HAP-1 (cell line): ENCODE measurements at regions not wholly inside any gene's neighbourhood (a gene's known extent, or its start where the extent isn't known, plus 50 kb on each side); places are given as distances from the start of the nearest gene placed in this dataset.

ENCODE experiments used
- DNase-seq, 2 experiments: peaks; one replicate each; pipeline ENCODE4 v3.0.0-alpha.2; 2016 to 2020; ENCODE audit warnings: low spot score in 2 of 2
- H3K27me3 ChIP-seq: fragments of 250-450 bp; sonication (Bioruptor Pico); 2 replicates; pipeline ENCODE4 v1.5.1; 2020; ENCODE audit warnings: low read depth, mild to moderate bottlenecking, moderate library complexity
- H3K36me3 ChIP-seq: fragments of 250-450 bp; sonication (Bioruptor Pico); replicated peaks from 2 replicates; pipeline ENCODE4 v1.5.1; 2020; ENCODE audit warnings: mild to moderate bottlenecking
- H3K4me1 ChIP-seq: fragments of 250-450 bp; sonication (Bioruptor Pico); 2 replicates; pipeline ENCODE4 v1.5.1; 2020; ENCODE audit warnings: mild to moderate bottlenecking
- H3K4me3 ChIP-seq: fragments of 250-450 bp; sonication (Bioruptor Pico); 2 replicates; pipeline ENCODE4 v1.5.1; 2020; ENCODE audit warnings: mild to moderate bottlenecking, moderate library complexity
- H3K9me3 ChIP-seq: fragments of 250-450 bp; sonication (Bioruptor Pico); 2 replicates; pipeline ENCODE4 v1.5.1; 2020; ENCODE audit warnings: mild to moderate bottlenecking, moderate library complexity
- in situ Hi-C: fragments of 300-500 bp; cut with MboI; formaldehyde crosslinking; loops from 3 replicates; pipeline ENCODE4 v1.14.3; 2020; ENCODE audit warnings: low sequenced_read_pairs, inconsistent platforms, mixed read lengths

DNA sequence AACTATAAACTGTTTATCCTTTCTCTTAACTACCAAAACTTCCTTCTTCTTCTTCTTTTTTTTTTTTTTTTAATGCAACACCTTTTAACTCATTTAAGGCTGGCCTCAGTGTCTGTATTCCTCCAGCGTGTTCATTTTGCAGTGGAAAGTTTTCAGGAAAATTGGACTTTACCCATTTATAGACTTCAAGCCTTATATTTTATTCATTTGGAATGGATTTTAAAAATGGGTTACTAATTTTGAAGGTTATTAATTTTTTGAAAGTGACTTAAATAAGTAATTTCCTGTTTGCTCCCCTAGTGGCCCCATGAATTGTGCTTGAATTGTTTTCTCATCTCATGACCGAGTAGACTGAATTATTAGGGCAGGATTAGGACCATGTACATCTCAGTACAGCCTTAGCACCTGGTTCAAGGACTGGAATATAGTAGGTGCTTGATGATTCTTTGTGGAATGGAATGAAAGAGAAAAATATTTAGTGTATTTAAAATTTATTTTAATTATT lies 282.7 kb downstream of the ANKRD50 start:
- Histone ChIP-seq H3K9me3 (no peaks in the 10 kb centered on the region), H3K36me3 (no peaks in the 10 kb centered on the region), H3K4me1 (no peaks in the 10 kb centered on the region), H3K27me3 (no peaks in the 10 kb centered on the region), H3K4me3 (no peak overlapping the region)
- in situ Hi-C loops, result no loop called here
- DNase-seq, result no peak

DNA sequence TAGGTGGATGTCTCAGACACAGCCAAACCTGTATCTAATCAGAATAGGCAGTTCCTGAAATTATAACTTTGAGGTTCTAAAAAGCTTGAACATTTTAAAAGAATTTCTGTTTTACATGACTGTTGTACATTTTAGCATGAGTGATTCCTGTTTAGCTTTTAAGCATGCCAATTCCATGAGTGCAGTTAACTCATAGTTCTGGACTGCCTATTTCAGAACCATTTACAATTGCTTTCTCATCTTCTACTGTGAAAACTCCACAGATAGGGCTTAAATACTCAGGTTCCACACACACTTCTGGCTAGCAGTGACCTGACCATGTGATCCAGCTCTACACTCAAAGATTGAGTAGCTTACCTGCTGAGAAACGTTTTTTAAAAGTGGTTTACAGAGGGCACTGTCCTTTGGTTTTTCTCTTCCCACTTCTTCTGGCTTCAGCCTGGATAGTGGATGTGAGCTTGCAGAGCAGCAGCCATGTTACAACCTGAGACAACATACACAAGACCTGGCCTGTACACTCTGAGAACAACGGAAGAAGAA lies 280.8 kb downstream of the ANKRD50 start:
- Histone ChIP-seq H3K9me3 (no peaks in the 10 kb centered on the region), H3K4me1 (no peaks in the 10 kb centered on the region), H3K27me3 (no peaks in the 10 kb centered on the region), H3K4me3 (no peak overlapping the region), H3K36me3 (no peaks in the 10 kb centered on the region)
- no peak for DNase-seq
- in situ Hi-C loops, result no loop called here

- Histone ChIP-seq H3K27me3 (no peaks in the 10 kb centered on the region), H3K9me3 (no peaks in the 10 kb centered on the region), H3K4me3 (no peak overlapping the region), H3K36me3 (no peaks in the 10 kb centered on the region), H3K4me1 (no peaks in the 10 kb centered on the region)
- no peak for DNase-seq
- in situ Hi-C loops, result no loop called here
Measured at GRCh38 chr4:124432500-124432899, 280.0 kb downstream of the ANKRD50 start.

DNA sequence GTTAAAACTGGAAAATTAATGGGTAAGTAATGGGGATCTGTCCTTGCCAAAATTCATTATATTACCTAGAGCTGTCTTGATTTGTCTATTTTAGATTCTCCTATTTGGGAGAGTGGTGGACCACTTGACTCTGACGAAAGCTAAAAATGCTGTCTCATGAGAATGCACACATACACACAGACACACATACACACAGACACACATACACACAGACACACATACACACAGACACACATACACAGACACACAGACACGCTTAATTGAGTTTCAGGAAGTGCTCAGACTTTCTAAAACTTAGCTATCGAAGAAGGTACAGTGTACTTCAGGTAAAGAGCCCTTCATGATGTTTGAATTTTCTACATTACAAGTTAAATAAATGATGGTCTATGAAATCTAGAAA lies 279.5 kb downstream of the ANKRD50 start:
- no peaks in the 10 kb centered on the region for H3K27me3 ChIP-seq
- H3K36me3 ChIP-seq, result no peaks in the 10 kb centered on the region
- DNase-seq, result no peak
- in situ Hi-C loops, result no loop called here
- H3K4me3 ChIP-seq, result no peak overlapping the region
- no peaks in the 10 kb centered on the region for H3K9me3 ChIP-seq
- H3K4me1 ChIP-seq, result no peaks in the 10 kb centered on the region

DNA sequence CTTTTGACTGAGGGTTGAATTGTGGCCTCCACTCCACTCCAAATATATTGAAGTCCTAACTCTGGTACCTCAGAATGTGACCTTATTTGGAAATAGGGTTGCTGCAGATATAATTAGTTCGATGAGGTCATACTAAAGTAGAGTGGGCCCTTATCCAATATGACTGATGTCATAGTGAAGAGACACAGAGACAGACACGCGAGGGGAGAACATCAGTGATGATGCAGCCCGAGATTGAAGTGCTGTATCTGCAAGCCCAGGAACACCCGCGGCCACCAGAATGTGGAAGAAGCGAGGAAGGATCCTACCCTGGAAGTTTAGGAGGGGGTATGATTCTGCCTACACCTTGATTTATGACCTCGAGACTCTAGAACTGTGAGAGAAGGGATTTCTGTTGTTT lies 279.0 kb downstream of the ANKRD50 start:
- H3K9me3 ChIP-seq, result no peaks in the 10 kb centered on the region
- H3K36me3 ChIP-seq, result no peaks in the 10 kb centered on the region
- in situ Hi-C loops, result no loop called here
- no peak for DNase-seq
- no peak overlapping the region for H3K4me3 ChIP-seq
- H3K4me1 ChIP-seq, result no peaks in the 10 kb centered on the region
- no peaks in the 10 kb centered on the region for H3K27me3 ChIP-seq

DNA sequence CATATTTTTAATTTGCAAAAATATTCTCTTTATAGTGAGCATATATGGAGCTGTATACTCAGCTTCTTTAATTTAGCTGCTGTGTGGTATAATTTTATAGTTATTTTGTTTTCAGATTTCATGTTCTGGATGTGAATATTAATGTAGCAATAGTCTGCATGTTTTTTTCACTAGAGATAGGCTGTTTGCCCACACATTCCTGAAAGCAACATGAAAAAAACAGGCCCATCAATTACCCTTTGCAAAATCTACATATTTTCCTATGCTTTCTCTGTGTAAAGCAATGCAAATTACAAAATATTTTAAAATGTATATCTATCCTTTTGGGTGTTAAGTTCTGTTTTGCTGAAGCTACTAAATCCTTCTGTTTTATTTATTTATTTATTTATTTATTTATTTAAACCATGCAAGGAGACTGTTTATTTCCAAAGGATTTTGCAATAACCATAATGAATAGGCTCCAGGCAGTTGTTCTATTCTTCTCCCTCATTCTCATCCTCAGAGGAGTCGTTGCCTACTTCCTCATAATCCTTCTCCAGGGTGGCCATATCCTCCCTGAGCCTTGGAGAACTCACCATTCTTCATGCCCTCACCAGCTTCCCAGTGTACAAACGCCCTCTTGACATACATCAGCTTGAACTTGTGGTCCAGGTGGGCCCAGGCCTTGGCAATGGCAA lies 277.1 kb downstream of the ANKRD50 start:
- DNase-seq, result no peak
- Histone ChIP-seq H3K27me3 (no peaks in the 10 kb centered on the region), H3K4me3 (no peak overlapping the region), H3K9me3 (no peaks in the 10 kb centered on the region), H3K36me3 (no peaks in the 10 kb centered on the region), H3K4me1 (no peaks in the 10 kb centered on the region)
- in situ Hi-C loops, result no loop called here

- in situ Hi-C loops, result no loop called here
- DNase-seq, result no peak
Measured at GRCh38 chr4:124437853-124438495, 274.6 kb downstream of the ANKRD50 start.

GRCh38 chr4:124445071-124445470 lies 267.5 kb downstream of the ANKRD50 start:
- Histone ChIP-seq H3K4me1 (no peaks in the 10 kb centered on the region; the same call in 1 of the 2 replicates), H3K36me3 (no peaks in the 10 kb centered on the region), H3K27me3 (no peaks in the 10 kb centered on the region), H3K9me3 (no peaks in the 10 kb centered on the region), H3K4me3 (no peak overlapping the region)
- in situ Hi-C loops, result no loop called here
- no peak for DNase-seq

More at GRCh38 chr4:124437853-124438495, 274.6 kb downstream of the ANKRD50 start:
- H3K27me3 ChIP-seq, result no peaks in the 10 kb centered on the region
- no peak overlapping the region for H3K4me3 ChIP-seq
- no peaks in the 10 kb centered on the region; the same call in 1 of the 2 replicates for H3K4me1 ChIP-seq
- no peaks in the 10 kb centered on the region for H3K36me3 ChIP-seq
- H3K9me3 ChIP-seq, result no peaks in the 10 kb centered on the region

GRCh38 chr4:124449881-124450280 lies 262.7 kb downstream of the ANKRD50 start:
- Histone ChIP-seq H3K4me1 (peaks cover 2% of the 10 kb centered on the region; the same call in 1 of the 2 replicates), H3K27me3 (no peaks in the 10 kb centered on the region), H3K4me3 (no peak overlapping the region), H3K36me3 (no peaks in the 10 kb centered on the region), H3K9me3 (no peaks in the 10 kb centered on the region)
- DNase-seq, result no peak
- in situ Hi-C loops, result no loop called here

GRCh38 chr4:124450851-124451250 lies 261.7 kb downstream of the ANKRD50 start:
- Histone ChIP-seq H3K4me1 (peaks cover 2% of the 10 kb centered on the region; the same call in 1 of the 2 replicates), H3K27me3 (no peaks in the 10 kb centered on the region), H3K36me3 (no peaks in the 10 kb centered on the region), H3K9me3 (no peaks in the 10 kb centered on the region), H3K4me3 (no peak overlapping the region)
- peak in 1 of 2 experiments; percentile 18 for DNase-seq
- in situ Hi-C loops, result no loop called here

DNA sequence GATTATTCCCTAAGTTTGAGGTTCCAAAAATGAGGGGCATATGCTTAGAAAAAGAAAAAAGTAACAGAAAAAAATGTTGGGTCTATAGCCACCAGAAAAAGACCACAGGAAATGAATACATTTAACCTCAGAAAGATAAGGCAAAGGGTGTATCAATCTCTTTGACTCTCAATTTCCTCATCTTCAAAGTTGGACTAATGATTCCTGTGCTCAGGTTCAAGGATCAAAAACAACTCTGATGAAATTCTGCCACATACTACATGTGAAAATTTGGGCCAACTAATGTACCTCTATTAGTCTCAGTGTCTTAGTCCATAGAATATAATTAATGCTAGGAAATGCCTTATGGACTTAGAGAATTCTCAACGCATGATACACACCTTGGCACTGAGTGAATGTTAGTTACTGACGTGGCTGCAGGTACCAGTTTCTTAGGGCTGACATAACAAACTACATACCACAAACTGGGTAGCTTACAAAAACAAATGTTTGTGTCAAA lies 257.7 kb downstream of the ANKRD50 start:
- in situ Hi-C loops, result no loop called here
- H3K9me3 ChIP-seq, result no peaks in the 10 kb centered on the region
- no peaks in the 10 kb centered on the region for H3K27me3 ChIP-seq
- peaks cover 4% of the 10 kb centered on the region; the same call in 1 of the 2 replicates for H3K4me1 ChIP-seq
- no peaks in the 10 kb centered on the region for H3K36me3 ChIP-seq
- H3K4me3 ChIP-seq, result no peak overlapping the region
- no peak for DNase-seq

DNA sequence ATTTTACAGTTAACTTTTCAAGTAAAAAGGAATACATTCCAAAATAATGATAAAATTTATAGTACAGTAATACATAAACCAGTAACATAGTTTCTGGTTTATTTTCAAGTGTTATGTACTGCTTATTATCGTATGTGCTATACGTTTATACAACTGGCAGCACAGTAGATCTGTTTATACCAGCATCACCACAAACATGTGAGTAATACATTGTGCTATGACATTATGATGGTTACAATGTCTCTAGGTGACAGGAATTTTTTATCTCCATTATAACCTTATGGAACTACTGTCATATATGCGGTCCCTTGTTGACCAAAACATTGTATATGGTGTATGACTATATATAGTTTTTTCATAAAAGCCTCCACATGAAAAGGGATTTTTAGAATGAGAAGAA lies 256.9 kb downstream of the ANKRD50 start:
- in situ Hi-C loops, result no loop called here
- Histone ChIP-seq H3K9me3 (peaks cover 2% of the 10 kb centered on the region; the same call in 1 of the 2 replicates), H3K4me1 (peaks cover 4% of the 10 kb centered on the region; the same call in 1 of the 2 replicates), H3K4me3 (no peak overlapping the region), H3K36me3 (no peaks in the 10 kb centered on the region), H3K27me3 (no peaks in the 10 kb centered on the region)
- DNase-seq, result no peak

DNA sequence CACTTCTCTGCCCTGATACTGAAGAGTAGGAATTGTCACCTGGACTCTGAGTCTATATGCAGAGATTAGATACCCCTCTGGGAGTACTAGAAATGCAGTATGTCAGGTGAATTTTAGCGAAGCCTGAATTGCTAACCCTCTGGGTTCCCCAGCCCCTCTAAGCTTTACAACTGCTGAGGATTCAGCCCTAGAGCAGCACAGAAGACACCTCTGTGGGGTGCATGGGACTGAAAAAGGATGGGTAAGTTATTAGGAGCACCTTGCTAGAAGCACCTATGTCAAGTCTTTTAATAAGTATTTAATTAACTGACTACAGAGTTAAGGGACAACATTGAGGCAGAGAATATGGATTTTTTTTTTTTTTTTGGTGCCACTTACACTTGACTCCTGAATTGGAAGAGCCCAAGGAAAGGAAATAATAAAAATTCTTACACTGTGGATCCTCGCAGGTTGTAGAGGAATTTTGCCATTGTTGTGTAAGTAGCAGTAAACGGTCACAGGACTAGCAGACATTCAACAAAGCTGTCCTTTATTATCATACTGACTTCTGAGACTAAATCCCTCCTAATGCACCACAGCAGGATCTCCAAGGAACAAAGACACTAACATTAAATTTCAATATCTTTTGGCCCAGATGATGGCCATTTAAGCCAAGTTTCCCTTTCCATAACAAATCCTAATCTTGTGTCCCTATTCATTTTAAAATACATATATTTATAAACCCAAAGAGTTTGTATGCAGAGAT lies 253.2 kb downstream of the ANKRD50 start:
- no peak overlapping the region for H3K4me3 ChIP-seq
- peak in 1 of 2 experiments; percentile 47 for DNase-seq
- no peaks in the 10 kb centered on the region for H3K36me3 ChIP-seq
- peaks cover 2% of the 10 kb centered on the region; the same call in 1 of the 2 replicates for H3K4me1 ChIP-seq
- in situ Hi-C loops, result no loop called here
- no peaks in the 10 kb centered on the region for H3K27me3 ChIP-seq
- H3K9me3 ChIP-seq, result peaks cover 7% of the 10 kb centered on the region; the same call in 1 of the 2 replicates
